MCF 10A (cell line): ENCODE measurements at regions not wholly inside any gene's neighbourhood (a gene's known extent, or its start where the extent isn't known, plus 50 kb on each side); places are given as distances from the start of the nearest gene placed in this dataset.
A peak's percentile ranks its signal among the peaks of the same experiment; 100 is the strongest.

Source experiments
- BruUV-seq: library from RNA; stranded (reverse); fragments of 400-500 nt; replicated peaks from 2 replicates; lab custom pipeline; 2021; lab: Mats Ljungman, UMichigan
- CTCF ChIA-PET: fragments of 300-600 bp; sonication (Branson Sonifier 250); formaldehyde crosslinking; extraction: SDS; loops from one replicate; lab custom pipeline; 2021; ENCODE audit warnings: antibody characterized with exemption, inconsistent platforms; lab: Yijun Ruan, JAX
- POLR2A ChIA-PET: fragments of 300-600, 350-650 bp; sonication (Branson Sonifier 250); formaldehyde crosslinking; extraction: SDS; loops from one replicate; lab custom pipeline; 2020; ENCODE audit warnings: antibody characterized with exemption, inconsistent platforms; lab: Yijun Ruan, JAX
- DNase-seq: peaks from one replicate; pipeline ENCODE4 v3.0.0-alpha.2; 2018; ENCODE audit not compliant: unreplicated experiment
- H3K27ac Mint-ChIP-seq: one replicate; pipeline ENCODE4 v1.8.0; 2022; ENCODE audit warnings: mild to moderate bottlenecking, low read depth, mixed read lengths; ENCODE audit not compliant: unreplicated experiment
- H3K27me3 Mint-ChIP-seq: one replicate; pipeline ENCODE4 v1.8.0; 2022; ENCODE audit warnings: mixed read lengths; ENCODE audit not compliant: insufficient read depth, unreplicated experiment
- H3K36me3 Mint-ChIP-seq: one replicate; pipeline ENCODE4 v1.8.0; 2022; ENCODE audit warnings: mild to moderate bottlenecking, moderate library complexity, mixed read lengths; ENCODE audit not compliant: insufficient read depth, unreplicated experiment
- H3K4me1 Mint-ChIP-seq: one replicate; pipeline ENCODE4 v1.8.0; 2022; ENCODE audit warnings: mixed read lengths; ENCODE audit not compliant: insufficient read depth, unreplicated experiment
- H3K4me3 Mint-ChIP-seq: one replicate; pipeline ENCODE4 v1.8.0; 2022; ENCODE audit warnings: mild to moderate bottlenecking, moderate library complexity, mixed read lengths; ENCODE audit not compliant: unreplicated experiment
- H3K9me3 Mint-ChIP-seq: one replicate; pipeline ENCODE4 v1.8.0; 2022; ENCODE audit warnings: mixed read lengths; ENCODE audit not compliant: unreplicated experiment
- intact Hi-C: fragments of 100-400 bp; cut with micrococcal nuclease; formaldehyde crosslinking; loops from 2 replicates; pipeline ENCODE4 v1.14.1; 2022
- TF ChIP-seq, protein P1 (sequence below): fragments of 200-600 bp; IDR thresholded peaks from one replicate; pipeline ENCODE4 v1.8.0; 2022; ENCODE audit warnings: antibody characterized with exemption, mild to moderate bottlenecking; ENCODE audit not compliant: unreplicated experiment

DNA sequence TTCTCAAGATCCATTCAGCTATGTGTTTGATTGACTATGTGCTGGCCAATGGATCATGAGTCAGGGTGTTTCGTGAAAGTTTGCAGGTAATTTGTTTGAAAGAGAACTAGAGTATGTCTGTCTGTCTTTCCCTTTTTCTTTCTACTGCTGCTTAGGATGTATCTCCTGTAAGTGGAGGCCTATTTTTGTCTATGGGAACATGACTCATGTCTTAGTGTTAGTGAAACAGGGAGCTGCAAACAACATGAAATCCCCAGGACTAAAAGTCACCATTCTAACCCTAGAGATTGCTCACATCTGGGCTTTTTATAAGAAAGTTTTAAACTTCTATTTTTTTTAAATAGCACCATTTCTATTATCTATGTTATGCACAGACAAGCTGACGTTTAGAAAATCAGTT lies 333.0 kb downstream of the CCER1 start:
- CTCF ChIA-PET, result interaction anchor here (0.6 kb wide), 1 partner anchor 81 kb away, joined by 3 read pairs; no protein-coding TSS in a partner anchor
- BruUV-seq, result no TSS peak
- TF ChIP-seq, protein P1, sequence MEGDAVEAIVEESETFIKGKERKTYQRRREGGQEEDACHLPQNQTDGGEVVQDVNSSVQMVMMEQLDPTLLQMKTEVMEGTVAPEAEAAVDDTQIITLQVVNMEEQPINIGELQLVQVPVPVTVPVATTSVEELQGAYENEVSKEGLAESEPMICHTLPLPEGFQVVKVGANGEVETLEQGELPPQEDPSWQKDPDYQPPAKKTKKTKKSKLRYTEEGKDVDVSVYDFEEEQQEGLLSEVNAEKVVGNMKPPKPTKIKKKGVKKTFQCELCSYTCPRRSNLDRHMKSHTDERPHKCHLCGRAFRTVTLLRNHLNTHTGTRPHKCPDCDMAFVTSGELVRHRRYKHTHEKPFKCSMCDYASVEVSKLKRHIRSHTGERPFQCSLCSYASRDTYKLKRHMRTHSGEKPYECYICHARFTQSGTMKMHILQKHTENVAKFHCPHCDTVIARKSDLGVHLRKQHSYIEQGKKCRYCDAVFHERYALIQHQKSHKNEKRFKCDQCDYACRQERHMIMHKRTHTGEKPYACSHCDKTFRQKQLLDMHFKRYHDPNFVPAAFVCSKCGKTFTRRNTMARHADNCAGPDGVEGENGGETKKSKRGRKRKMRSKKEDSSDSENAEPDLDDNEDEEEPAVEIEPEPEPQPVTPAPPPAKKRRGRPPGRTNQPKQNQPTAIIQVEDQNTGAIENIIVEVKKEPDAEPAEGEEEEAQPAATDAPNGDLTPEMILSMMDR, result no peak
- no peaks in the 10 kb centered on the region for H3K36me3 Mint-ChIP-seq
- POLR2A ChIA-PET, result no interaction called here
- H3K27ac Mint-ChIP-seq, result no peak overlapping the region
- H3K4me3 Mint-ChIP-seq, result no peak overlapping the region
- intact Hi-C loops, result no loop called here
- peak; percentile 21 for DNase-seq
- H3K27me3 Mint-ChIP-seq, result no peaks in the 10 kb centered on the region
- H3K9me3 Mint-ChIP-seq, result no peaks in the 10 kb centered on the region
- no peaks in the 10 kb centered on the region for H3K4me1 Mint-ChIP-seq

DNA sequence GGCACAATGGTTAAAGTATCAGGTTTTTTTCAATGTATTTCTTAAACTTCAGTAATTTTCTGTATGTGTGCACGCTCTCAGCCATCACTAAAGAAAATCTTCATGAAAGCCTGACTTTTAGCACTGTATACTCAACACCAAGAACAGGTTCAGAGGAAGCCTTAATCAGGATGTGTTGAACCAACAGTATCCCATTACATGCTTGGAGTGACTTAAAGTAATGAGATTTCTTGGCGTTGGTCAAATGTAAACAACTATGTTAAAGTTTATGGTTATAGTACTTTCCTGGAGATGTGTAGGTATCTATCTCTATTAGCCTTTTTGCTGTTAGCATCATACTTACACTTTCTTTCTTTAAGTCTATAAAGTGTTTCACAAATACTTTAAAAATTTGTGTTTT lies 335.0 kb downstream of the CCER1 start:
- POLR2A ChIA-PET, result no interaction called here
- CTCF ChIA-PET, result interaction anchor here (0.7 kb wide), 1 partner anchor 96 kb away, joined by 4 read pairs; no protein-coding TSS in a partner anchor
- no peak overlapping the region for H3K4me3 Mint-ChIP-seq
- DNase-seq, result no peak
- no peak overlapping the region for H3K27ac Mint-ChIP-seq
- TF ChIP-seq, protein P1, result no peak
- BruUV-seq, result no TSS peak
- no peaks in the 10 kb centered on the region for H3K36me3 Mint-ChIP-seq
- no peaks in the 10 kb centered on the region for H3K27me3 Mint-ChIP-seq
- H3K9me3 Mint-ChIP-seq, result no peaks in the 10 kb centered on the region
- intact Hi-C loops, result no loop called here
- H3K4me1 Mint-ChIP-seq, result no peaks in the 10 kb centered on the region

DNA sequence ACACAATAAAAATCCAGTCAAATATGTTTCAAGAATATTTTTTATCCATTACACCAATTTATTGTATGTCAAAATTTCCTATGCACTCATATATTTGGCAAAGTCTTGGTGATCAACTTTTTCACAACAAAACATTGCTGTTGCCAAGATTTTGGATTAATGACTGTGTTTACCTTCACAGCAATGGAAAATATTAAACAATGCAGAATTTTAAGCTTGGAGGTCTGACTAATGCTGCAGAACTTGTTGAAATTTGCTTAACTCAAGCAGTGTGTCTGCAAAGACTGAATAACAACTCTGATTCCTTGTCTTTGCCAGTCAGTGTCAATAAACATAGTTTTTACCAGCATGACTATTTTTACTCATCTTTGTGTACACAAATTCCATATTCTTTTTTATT lies 336.4 kb downstream of the CCER1 start:
- intact Hi-C loops, result no loop called here
- TF ChIP-seq, protein P1, result no peak
- no peaks in the 10 kb centered on the region for H3K27me3 Mint-ChIP-seq
- no peak overlapping the region for H3K4me3 Mint-ChIP-seq
- no peaks in the 10 kb centered on the region for H3K4me1 Mint-ChIP-seq
- H3K36me3 Mint-ChIP-seq, result no peaks in the 10 kb centered on the region
- no TSS peak for BruUV-seq
- H3K27ac Mint-ChIP-seq, result no peak overlapping the region
- H3K9me3 Mint-ChIP-seq, result no peaks in the 10 kb centered on the region
- CTCF ChIA-PET, result interaction anchor here (0.8 kb wide), 1 partner anchor 325 kb away, joined by 3 read pairs; no protein-coding TSS in a partner anchor
- POLR2A ChIA-PET, result no interaction called here
- DNase-seq, result no peak

DNA sequence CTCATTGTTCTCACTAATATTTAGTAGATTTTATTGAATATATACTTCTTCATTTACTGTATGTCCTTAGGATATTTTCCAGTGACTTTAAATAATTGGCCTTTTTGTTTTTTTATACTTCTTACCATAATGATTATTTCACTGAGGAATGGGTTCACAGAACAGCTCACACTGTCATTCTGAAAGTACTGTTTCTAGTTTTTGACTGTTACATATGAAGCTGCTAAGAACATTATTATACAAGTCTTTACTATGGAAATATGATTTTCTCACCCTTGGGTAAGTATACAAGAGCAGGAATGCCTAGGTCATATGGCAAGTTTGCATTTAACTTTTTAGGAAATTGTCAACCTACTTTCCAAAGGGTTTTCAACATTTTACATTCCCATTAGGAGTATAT lies 343.1 kb downstream of the CCER1 start:
- ChIA-PET CTCF (no interaction called here), POLR2A (no interaction called here)
- Mint-ChIP-seq H3K4me1 (no peaks in the 10 kb centered on the region), H3K27me3 (no peaks in the 10 kb centered on the region), H3K9me3 (no peaks in the 10 kb centered on the region), H3K36me3 (no peaks in the 10 kb centered on the region), H3K27ac (no peak overlapping the region), H3K4me3 (no peak overlapping the region)
- intact Hi-C loops, result no loop called here
- TF ChIP-seq, protein P1, result no peak
- no peak for DNase-seq
- no TSS peak for BruUV-seq
